Retinal pigment epithelial cell (primary cell): ENCODE measurements at regions not wholly inside any gene's neighbourhood (a gene's known extent, or its start where the extent isn't known, plus 50 kb on each side); places are given as distances from the start of the nearest gene placed in this dataset.

Experiments
- DNase-seq: peaks from one replicate; pipeline ENCODE4 v3.0.0-alpha.2; 2010; ENCODE audit warnings: low read depth
- H3K4me3 ChIP-seq: 2 replicates; pipeline ENCODE4 v1.5.1; 2011; ENCODE audit warnings: mild to moderate bottlenecking, low read length, control low read depth, moderate library complexity
- TF ChIP-seq, protein P1 (sequence below): conservative IDR thresholded peaks from 2 replicates; pipeline ENCODE4 v1.5.1; 2011; ENCODE audit warnings: low read depth, low read length, control low read depth, inconsistent platforms

- DNase-seq, result no peak
- TF ChIP-seq, protein P1, sequence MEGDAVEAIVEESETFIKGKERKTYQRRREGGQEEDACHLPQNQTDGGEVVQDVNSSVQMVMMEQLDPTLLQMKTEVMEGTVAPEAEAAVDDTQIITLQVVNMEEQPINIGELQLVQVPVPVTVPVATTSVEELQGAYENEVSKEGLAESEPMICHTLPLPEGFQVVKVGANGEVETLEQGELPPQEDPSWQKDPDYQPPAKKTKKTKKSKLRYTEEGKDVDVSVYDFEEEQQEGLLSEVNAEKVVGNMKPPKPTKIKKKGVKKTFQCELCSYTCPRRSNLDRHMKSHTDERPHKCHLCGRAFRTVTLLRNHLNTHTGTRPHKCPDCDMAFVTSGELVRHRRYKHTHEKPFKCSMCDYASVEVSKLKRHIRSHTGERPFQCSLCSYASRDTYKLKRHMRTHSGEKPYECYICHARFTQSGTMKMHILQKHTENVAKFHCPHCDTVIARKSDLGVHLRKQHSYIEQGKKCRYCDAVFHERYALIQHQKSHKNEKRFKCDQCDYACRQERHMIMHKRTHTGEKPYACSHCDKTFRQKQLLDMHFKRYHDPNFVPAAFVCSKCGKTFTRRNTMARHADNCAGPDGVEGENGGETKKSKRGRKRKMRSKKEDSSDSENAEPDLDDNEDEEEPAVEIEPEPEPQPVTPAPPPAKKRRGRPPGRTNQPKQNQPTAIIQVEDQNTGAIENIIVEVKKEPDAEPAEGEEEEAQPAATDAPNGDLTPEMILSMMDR, result no peak
- H3K4me3 ChIP-seq, result no peak overlapping the region
Observed at GRCh38 chr21:16033193-16033592, 303.4 kb downstream of the USP25 start.

- TF ChIP-seq, protein P1, result no peak
- no peak overlapping the region for H3K4me3 ChIP-seq
- no peak for DNase-seq
Observed at GRCh38 chr21:16034446-16035190, 304.8 kb downstream of the USP25 start.

GRCh38 chr21:16037421-16037955, 307.7 kb downstream of the USP25 start:
- peak; percentile 12 for DNase-seq
- TF ChIP-seq, protein P1, result no peak
- no peak overlapping the region for H3K4me3 ChIP-seq

GRCh38 chr21:16040601-16041000, 310.8 kb downstream of the USP25 start:
- no peak overlapping the region for H3K4me3 ChIP-seq
- no peak for DNase-seq
- TF ChIP-seq, protein P1, result no peak

DNA sequence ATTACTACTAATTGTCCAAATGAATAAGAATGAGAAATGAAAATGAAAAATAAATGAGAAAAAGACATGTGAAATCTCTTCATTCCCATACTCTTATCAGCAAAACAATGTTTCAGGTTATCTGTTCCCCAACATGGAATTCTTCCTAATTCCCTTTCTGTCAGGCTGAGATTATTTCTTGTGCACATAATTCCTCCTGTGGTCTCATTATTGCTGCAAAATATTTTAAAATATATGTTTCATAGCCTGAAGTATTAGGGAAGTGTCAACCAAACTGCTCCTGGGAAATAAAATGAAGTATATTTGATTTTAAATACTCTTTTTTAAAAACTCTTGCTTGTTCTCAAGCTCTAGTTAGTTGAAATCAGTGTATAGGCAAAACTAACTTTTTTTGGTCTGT, 314.9 kb downstream of the USP25 start:
- no peak for DNase-seq
- no peak overlapping the region for H3K4me3 ChIP-seq
- TF ChIP-seq, protein P1, result no peak

DNA sequence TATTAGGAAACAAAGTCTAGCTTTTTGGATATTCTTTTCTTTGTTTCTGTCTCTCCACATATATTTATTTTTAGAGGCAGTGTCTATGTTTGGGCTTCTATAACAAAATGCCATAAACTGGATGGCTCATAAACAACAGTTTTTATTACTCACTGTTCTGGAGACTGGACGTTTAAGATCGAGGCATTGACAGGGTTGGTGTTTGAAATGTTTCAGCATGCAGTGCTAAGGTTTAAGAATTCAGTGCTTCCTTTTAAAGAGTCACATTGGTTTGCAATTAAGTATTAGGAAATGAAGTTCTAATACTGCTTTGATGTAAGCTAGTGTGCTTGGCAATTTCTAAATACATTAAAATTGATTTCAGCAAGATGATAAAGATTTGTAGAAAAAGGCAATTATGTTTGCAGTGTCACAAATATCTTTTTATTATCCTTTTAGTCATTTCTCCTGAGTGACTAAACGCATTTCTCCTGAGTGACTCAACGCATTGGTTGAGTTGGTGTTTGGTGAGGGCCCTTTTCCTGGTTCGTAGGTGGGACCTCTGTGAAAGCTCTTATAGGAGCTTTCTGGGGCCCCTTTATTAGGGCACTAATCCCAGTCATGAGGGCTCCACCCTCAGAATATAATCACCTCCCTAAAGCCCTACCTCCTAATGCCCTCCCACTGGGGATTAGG, 317.0 kb downstream of the USP25 start:
- TF ChIP-seq, protein P1, result no peak
- no peak for DNase-seq
- no peak overlapping the region for H3K4me3 ChIP-seq

DNA sequence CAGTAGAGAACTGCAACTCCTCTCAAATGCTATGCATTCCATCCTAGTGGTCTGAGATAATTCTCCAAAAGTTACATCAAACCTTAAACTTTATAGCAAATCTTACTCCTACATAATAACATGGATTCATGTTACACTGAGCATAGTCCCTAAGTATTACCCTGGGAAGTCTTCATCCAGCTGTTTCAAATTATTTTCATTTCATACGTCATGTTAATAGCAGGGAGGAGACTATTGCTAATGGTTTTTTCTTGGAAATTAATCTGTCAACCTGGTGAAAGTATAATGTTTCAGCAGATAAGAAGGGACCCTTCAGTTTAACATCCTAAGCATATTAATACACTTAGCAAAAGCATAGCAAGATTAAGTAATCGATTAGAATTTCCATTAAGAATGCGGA, 318.1 kb downstream of the USP25 start:
- H3K4me3 ChIP-seq, result no peak overlapping the region
- no peak for DNase-seq
- TF ChIP-seq, protein P1, result no peak
